IMR-90 (cell line): ENCODE measurements at regions not wholly inside any gene's neighbourhood (a gene's known extent, or its start where the extent isn't known, plus 50 kb on each side); places are given as distances from the start of the nearest gene placed in this dataset.

Experiments
- ATAC-seq: fragments of 200-7000 bp; cut with Tn5 transposase; 2 replicates; pipeline ENCODE4 v1.9.1; 2020; ENCODE audit warnings: low read depth, mild to moderate bottlenecking, moderate library complexity
- BruUV-seq: library from RNA; stranded (reverse); fragments of 400-500 nt; replicated peaks from 2 replicates; lab custom pipeline; 2021; lab: Mats Ljungman, UMichigan
- CTCF ChIA-PET: fragments of 300-600 bp; formaldehyde crosslinking; extraction: SDS; loops from one replicate; lab custom pipeline; 2021; ENCODE audit warnings: antibody characterized with exemption; lab: Yijun Ruan, JAX
- POLR2A ChIA-PET: fragments of 300-600 bp; sonication (Branson Sonifier 250); formaldehyde crosslinking; loops from one replicate; lab custom pipeline; 2022; ENCODE audit warnings: antibody characterized with exemption; ENCODE audit not compliant: unreplicated experiment; lab: Charles Lee
- DNase-seq: peaks from one replicate; pipeline ENCODE4 v3.0.0; 2013
- H2AFZ ChIP-seq: replicated peaks from 2 replicates; pipeline ENCODE3; 2013; ENCODE audit warnings: low read length, mild to moderate bottlenecking; ENCODE audit not compliant: poor library complexity
- H2AK5ac ChIP-seq: 2 replicates; pipeline ENCODE4 v1.6.1; 2013; ENCODE audit warnings: low read depth, low read length, inconsistent platforms
- H2AK9ac ChIP-seq: replicated peaks from 2 replicates; pipeline ENCODE3; 2013; ENCODE audit warnings: mild to moderate bottlenecking, low read depth, low read length, moderate library complexity; ENCODE audit not compliant: poor library complexity
- H2BK120ac ChIP-seq: 2 replicates; pipeline ENCODE4 v1.6.1; 2013; ENCODE audit warnings: low read depth, low read length, inconsistent platforms
- H2BK15ac ChIP-seq: 3 replicates; pipeline ENCODE4 v1.6.1; 2013; ENCODE audit warnings: low read depth, low read length, inconsistent platforms
- H2BK20ac ChIP-seq: 2 replicates; pipeline ENCODE4 v1.6.1; 2013; ENCODE audit warnings: low read depth, mild to moderate bottlenecking, inconsistent platforms, low read length, moderate library complexity
- H2BK5ac ChIP-seq: 2 replicates; pipeline ENCODE4 v1.6.1; 2013; ENCODE audit warnings: mild to moderate bottlenecking, low read depth, low read length, inconsistent platforms; ENCODE audit not compliant: poor library complexity, severe bottlenecking
- H3K14ac ChIP-seq: replicated peaks from 2 replicates; pipeline ENCODE4 v1.6.1; 2013; ENCODE audit warnings: low read depth, low read length, inconsistent platforms
- H3K18ac ChIP-seq: 2 replicates; pipeline ENCODE4 v1.6.1; 2013; ENCODE audit warnings: low read depth, low read length, control low read depth
- H3K23ac ChIP-seq: 2 replicates; pipeline ENCODE4 v1.6.1; 2013; ENCODE audit warnings: low read depth, low read length, inconsistent platforms
- H3K27ac ChIP-seq: 2 replicates; pipeline ENCODE4 v1.5.1; 2013; ENCODE audit warnings: mild to moderate bottlenecking, control low read depth, low read length; ENCODE audit not compliant: insufficient read depth
- H3K27me3 ChIP-seq: 2 replicates; pipeline ENCODE4 v1.6.1; 2013; ENCODE audit warnings: low read length; ENCODE audit not compliant: control insufficient read depth, insufficient read depth
- H3K36me3 ChIP-seq: 2 replicates; pipeline ENCODE4 v1.6.1; 2013; ENCODE audit warnings: low read length, mixed read lengths; ENCODE audit not compliant: control insufficient read depth, insufficient read depth
- H3K4ac ChIP-seq: 2 replicates; pipeline ENCODE4 v1.6.1; 2013; ENCODE audit warnings: low read depth, low read length, inconsistent platforms
- H3K4me1 ChIP-seq: 2 replicates; pipeline ENCODE4 v1.6.1; 2013; ENCODE audit warnings: low read length, mixed read lengths; ENCODE audit not compliant: control insufficient read depth, insufficient read depth
- H3K4me2 ChIP-seq: 2 replicates; pipeline ENCODE4 v1.6.1; 2013; ENCODE audit warnings: low read depth, mild to moderate bottlenecking, control low read depth, low read length, moderate library complexity
- H3K4me3 ChIP-seq: 2 replicates; pipeline ENCODE4 v1.5.1; 2013; ENCODE audit warnings: low read depth, mild to moderate bottlenecking, control low read depth, low read length, moderate library complexity; ENCODE audit not compliant: insufficient read depth
- H3K56ac ChIP-seq: 2 replicates; pipeline ENCODE4 v1.6.1; 2013; ENCODE audit warnings: low read length, inconsistent platforms; ENCODE audit not compliant: insufficient read depth; ENCODE audit errors: extremely low read depth
- H3K79me1 ChIP-seq, 2 experiments: 2 replicates each; pipeline ENCODE4 v1.6.1; 2013; ENCODE audit warnings: low read length in 2 of 2, inconsistent platforms in 1 of 2, low read depth in 1 of 2
- H3K9ac ChIP-seq: 2 replicates; pipeline ENCODE4 v1.6.1; 2013; ENCODE audit warnings: low read depth, low read length, control low read depth
- H3K9me1 ChIP-seq: 2 replicates; pipeline ENCODE4 v1.6.1; 2013; ENCODE audit warnings: low read length, inconsistent platforms; ENCODE audit not compliant: insufficient read depth
- H3K9me3 ChIP-seq: 2 replicates; pipeline ENCODE4 v1.6.1; 2013; ENCODE audit warnings: low read length; ENCODE audit not compliant: control insufficient read depth, insufficient read depth
- H4K20me1 ChIP-seq: 2 replicates; pipeline ENCODE4 v1.6.1; 2013; ENCODE audit warnings: low read length, inconsistent platforms; ENCODE audit not compliant: insufficient read depth
- H4K5ac ChIP-seq: 2 replicates; pipeline ENCODE4 v1.6.1; 2013; ENCODE audit warnings: mild to moderate bottlenecking, low read depth, low read length, control low read depth
- H4K8ac ChIP-seq, 2 experiments: 2 replicates each; pipeline ENCODE4 v1.6.1; 2013; ENCODE audit warnings: low read depth in 2 of 2, low read length in 2 of 2, control low read depth in 1 of 2, inconsistent platforms in 1 of 2
- H4K91ac ChIP-seq: 2 replicates; pipeline ENCODE4 v1.6.1; 2013; ENCODE audit warnings: low read depth, low read length, inconsistent platforms; ENCODE audit not compliant: insufficient read depth
- BHLHE40 ChIP-seq: fragments of 150-350 bp; IDR thresholded peaks from 2 replicates; pipeline ENCODE4 v1.6.1; 2016; ENCODE audit warnings: mild to moderate bottlenecking, low read depth, low read length
- CEBPB ChIP-seq: IDR thresholded peaks from 2 replicates; pipeline ENCODE4 v1.6.1; 2012; ENCODE audit warnings: low read depth, low read length, improper control_type of control experiment
- CHD1 ChIP-seq: IDR thresholded peaks from 2 replicates; pipeline ENCODE4 v1.6.1; 2012; ENCODE audit warnings: low read depth, low read length, improper control_type of control experiment
- FOS ChIP-seq: fragments of 150-350 bp; IDR thresholded peaks from 2 replicates; pipeline ENCODE4 v1.6.1; 2016; ENCODE audit warnings: low read depth, low read length
- MAFK ChIP-seq: IDR thresholded peaks from 2 replicates; pipeline ENCODE4 v1.6.1; 2012; ENCODE audit warnings: low read depth, low read length, improper control_type of control experiment
- MAZ ChIP-seq: IDR thresholded peaks from 2 replicates; pipeline ENCODE4 v1.6.1; 2012; ENCODE audit warnings: low read depth, mild to moderate bottlenecking, low read length, improper control_type of control experiment, moderate library complexity, borderline replicate concordance
- MXI1 ChIP-seq: IDR thresholded peaks from 2 replicates; pipeline ENCODE4 v1.6.1; 2012; ENCODE audit warnings: low read depth, mild to moderate bottlenecking, low read length, moderate library complexity, borderline replicate concordance
- NFE2L2 ChIP-seq: fragments of 150-350 bp; IDR thresholded peaks from 2 replicates; pipeline ENCODE4 v1.6.1; 2016; ENCODE audit warnings: low read depth, mild to moderate bottlenecking, low read length
- POLR2A ChIP-seq: IDR thresholded peaks from 2 replicates; pipeline ENCODE4 v1.6.1; 2012; ENCODE audit warnings: mild to moderate bottlenecking, low read depth, low read length
- RAD21 ChIP-seq: IDR thresholded peaks from 2 replicates; pipeline ENCODE4 v1.6.1; 2012; ENCODE audit warnings: low read length, improper control_type of control experiment
- RCOR1 ChIP-seq: IDR thresholded peaks from 2 replicates; pipeline ENCODE4 v1.6.1; 2012; ENCODE audit warnings: mild to moderate bottlenecking, low read length, improper control_type of control experiment; ENCODE audit not compliant: insufficient replicate concordance
- RFX5 ChIP-seq: IDR thresholded peaks from 2 replicates; pipeline ENCODE4 v1.8.0; 2012; ENCODE audit warnings: low read depth, mild to moderate bottlenecking, low read length, moderate library complexity
- SMC3 ChIP-seq: fragments of 150-350 bp; IDR thresholded peaks from 2 replicates; pipeline ENCODE4 v1.6.1; 2016; ENCODE audit warnings: low read depth, mild to moderate bottlenecking, antibody characterized with exemption, low read length, moderate library complexity
- WGBS, 2 experiments: methylation state at CpG; one replicate each; pipeline versions ENCODE4 v1.1.5 to v1.1.7; 2013; ENCODE audit warnings: missing lambda C conversion rate in 2 of 2; ENCODE audit not compliant: insufficient read length in 1 of 2; ENCODE audit errors: extremely low coverage in 2 of 2; 5-methylcytosine and 5-hydroxymethylcytosine counted together
- dilution Hi-C: fragments of 300-500 bp; cut with HindIII; formaldehyde crosslinking; loops from one replicate; pipeline ENCODE4 v1.14.3; 2018; ENCODE audit warnings: low sequenced_read_pairs; ENCODE audit not compliant: unreplicated experiment
- in situ Hi-C: fragments of 300-500 bp; cut with MboI; formaldehyde crosslinking; loops from 3 replicates; pipeline ENCODE4 v1.14.3; 2019; ENCODE audit warnings: low sequenced_read_pairs, inconsistent platforms, mixed read lengths
- intact Hi-C: fragments of 100-400 bp; cut with micrococcal nuclease; formaldehyde crosslinking; loops from 2 replicates; pipeline ENCODE4 v1.10.0; 2022
- TF ChIP-seq, protein P1 (sequence below): fragments of 150-350 bp; IDR thresholded peaks from 2 replicates; pipeline ENCODE4 v1.6.1; 2017; ENCODE audit warnings: mild to moderate bottlenecking, antibody characterized with exemption, low read length, low read depth
- TF ChIP-seq, protein P2 (sequence below): conservative IDR thresholded peaks from 2 replicates; pipeline ENCODE4 v1.5.1; 2012; ENCODE audit warnings: mild to moderate bottlenecking, low read depth, low read length, improper control_type of control experiment
- TF ChIP-seq, protein P3 (sequence below): fragments of 150-350 bp; IDR thresholded peaks from 2 replicates; pipeline ENCODE4 v1.6.1; 2016; ENCODE audit warnings: low read depth, mild to moderate bottlenecking, low read length, moderate library complexity, borderline replicate concordance

DNA sequence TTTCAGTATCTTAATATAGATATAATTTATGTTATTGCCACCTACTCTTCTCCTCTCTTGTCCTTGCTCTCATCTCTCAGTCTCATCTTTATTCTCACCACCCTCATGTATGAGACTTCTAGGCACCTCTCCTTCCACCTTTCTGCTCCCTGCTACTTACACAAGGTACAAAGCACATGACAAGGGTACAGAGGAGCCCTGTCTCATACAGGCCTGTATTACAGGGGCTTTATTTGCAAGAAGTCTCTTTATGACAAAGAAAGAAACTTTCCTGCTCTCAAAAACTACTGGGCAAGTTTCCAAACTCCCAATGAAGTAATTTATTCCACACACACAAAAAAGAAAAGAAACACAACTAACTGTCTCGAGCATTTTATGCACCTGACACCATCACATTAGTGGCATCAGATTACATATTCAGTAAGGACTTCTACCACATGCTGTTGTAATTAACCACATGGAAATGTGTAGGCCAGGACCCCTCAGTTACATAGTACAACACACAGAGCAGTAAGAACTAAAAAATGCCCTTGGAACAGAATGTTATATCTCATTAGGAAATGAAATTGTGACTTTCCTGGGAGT, 253.1 kb downstream of the FZD1 start:
- Histone ChIP-seq H2BK120ac (no peak overlapping the region), H2BK15ac (no peak overlapping the region), H3K14ac (no peak overlapping the region), H2AFZ (no peak overlapping the region), H3K9me1 (no peaks in the 10 kb centered on the region), H3K9ac (no peak overlapping the region), H3K4me2 (no peak overlapping the region), H2BK5ac (no peak overlapping the region), H3K27ac (no peak overlapping the region), H4K91ac (no peak overlapping the region), H3K23ac (no peak overlapping the region), H3K18ac (no peak overlapping the region), H2AK5ac (no peak overlapping the region), H3K79me1 (no peaks in the 10 kb centered on the region), H4K20me1 (no peaks in the 10 kb centered on the region), H3K27me3 (no peaks in the 10 kb centered on the region; the same call in 1 of the 2 replicates), H3K56ac (no peak overlapping the region), H2BK20ac (no peak overlapping the region), H3K4ac (no peak overlapping the region), H3K4me3 (no peak overlapping the region), H4K5ac (no peak overlapping the region), H2AK9ac (no peak overlapping the region), H4K8ac (no peak overlapping the region), H3K9me3 (no peaks in the 10 kb centered on the region), H3K4me1 (no peaks in the 10 kb centered on the region), H3K36me3 (no peaks in the 10 kb centered on the region)
- ATAC-seq = no peak
- no peak for TF ChIP-seq POLR2A
- TF ChIP-seq MXI1 = no peak
- TF ChIP-seq, protein P1, sequence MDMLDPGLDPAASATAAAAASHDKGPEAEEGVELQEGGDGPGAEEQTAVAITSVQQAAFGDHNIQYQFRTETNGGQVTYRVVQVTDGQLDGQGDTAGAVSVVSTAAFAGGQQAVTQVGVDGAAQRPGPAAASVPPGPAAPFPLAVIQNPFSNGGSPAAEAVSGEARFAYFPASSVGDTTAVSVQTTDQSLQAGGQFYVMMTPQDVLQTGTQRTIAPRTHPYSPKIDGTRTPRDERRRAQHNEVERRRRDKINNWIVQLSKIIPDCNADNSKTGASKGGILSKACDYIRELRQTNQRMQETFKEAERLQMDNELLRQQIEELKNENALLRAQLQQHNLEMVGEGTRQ = no peak
- TF ChIP-seq, protein P2, sequence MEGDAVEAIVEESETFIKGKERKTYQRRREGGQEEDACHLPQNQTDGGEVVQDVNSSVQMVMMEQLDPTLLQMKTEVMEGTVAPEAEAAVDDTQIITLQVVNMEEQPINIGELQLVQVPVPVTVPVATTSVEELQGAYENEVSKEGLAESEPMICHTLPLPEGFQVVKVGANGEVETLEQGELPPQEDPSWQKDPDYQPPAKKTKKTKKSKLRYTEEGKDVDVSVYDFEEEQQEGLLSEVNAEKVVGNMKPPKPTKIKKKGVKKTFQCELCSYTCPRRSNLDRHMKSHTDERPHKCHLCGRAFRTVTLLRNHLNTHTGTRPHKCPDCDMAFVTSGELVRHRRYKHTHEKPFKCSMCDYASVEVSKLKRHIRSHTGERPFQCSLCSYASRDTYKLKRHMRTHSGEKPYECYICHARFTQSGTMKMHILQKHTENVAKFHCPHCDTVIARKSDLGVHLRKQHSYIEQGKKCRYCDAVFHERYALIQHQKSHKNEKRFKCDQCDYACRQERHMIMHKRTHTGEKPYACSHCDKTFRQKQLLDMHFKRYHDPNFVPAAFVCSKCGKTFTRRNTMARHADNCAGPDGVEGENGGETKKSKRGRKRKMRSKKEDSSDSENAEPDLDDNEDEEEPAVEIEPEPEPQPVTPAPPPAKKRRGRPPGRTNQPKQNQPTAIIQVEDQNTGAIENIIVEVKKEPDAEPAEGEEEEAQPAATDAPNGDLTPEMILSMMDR = no peak
- no peak for TF ChIP-seq RCOR1
- no peak for TF ChIP-seq CHD1
- TF ChIP-seq MAFK = no peak
- no peak for TF ChIP-seq MAZ
- TF ChIP-seq, protein P3, sequence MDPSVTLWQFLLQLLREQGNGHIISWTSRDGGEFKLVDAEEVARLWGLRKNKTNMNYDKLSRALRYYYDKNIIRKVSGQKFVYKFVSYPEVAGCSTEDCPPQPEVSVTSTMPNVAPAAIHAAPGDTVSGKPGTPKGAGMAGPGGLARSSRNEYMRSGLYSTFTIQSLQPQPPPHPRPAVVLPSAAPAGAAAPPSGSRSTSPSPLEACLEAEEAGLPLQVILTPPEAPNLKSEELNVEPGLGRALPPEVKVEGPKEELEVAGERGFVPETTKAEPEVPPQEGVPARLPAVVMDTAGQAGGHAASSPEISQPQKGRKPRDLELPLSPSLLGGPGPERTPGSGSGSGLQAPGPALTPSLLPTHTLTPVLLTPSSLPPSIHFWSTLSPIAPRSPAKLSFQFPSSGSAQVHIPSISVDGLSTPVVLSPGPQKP = no peak
- TF ChIP-seq CEBPB = no peak
- TF ChIP-seq NFE2L2 = no peak
- no peak for TF ChIP-seq BHLHE40
- TF ChIP-seq RFX5 = no peak
- no peak for TF ChIP-seq SMC3
- TF ChIP-seq FOS = no peak
- no peak for TF ChIP-seq RAD21
- POLR2A ChIA-PET = no interaction called here
- intact Hi-C loops = no loop called here
- CTCF ChIA-PET = no interaction called here
- no peak for DNase-seq
- no TSS peak for BruUV-seq
- dilution Hi-C loops = no loop called here
- no CpG with 5 or more reads among the region's 1 CpG for WGBS, 2 experiments
- in situ Hi-C loops = no loop called here
